Endothelial cell of umbilical vein (primary cell): ENCODE measurements at regions not wholly inside any gene's neighbourhood (a gene's known extent, or its start where the extent isn't known, plus 50 kb on each side); places are given as distances from the start of the nearest gene placed in this dataset.

Experiments
- EZH2 ChIP-seq: IDR thresholded peaks from 2 replicates; pipeline ENCODE4 v1.6.1; 2012; ENCODE audit warnings: borderline replicate concordance, low read depth, mild to moderate bottlenecking, moderate library complexity, low read length, inconsistent platforms; ENCODE audit not compliant: severe bottlenecking
- FOS ChIP-seq: IDR thresholded peaks from 2 replicates; pipeline ENCODE4 v1.6.1; 2011; ENCODE audit warnings: mild to moderate bottlenecking, low read length, moderate library complexity, borderline replicate concordance; ENCODE audit not compliant: insufficient read depth
- MYC ChIP-seq: IDR thresholded peaks from one replicate; pipeline ENCODE4 v1.6.1; 2011; ENCODE audit warnings: mild to moderate bottlenecking, low read depth, low read length
- POLR2A ChIP-seq: IDR thresholded peaks from 2 replicates; pipeline ENCODE4 v1.6.1; 2012; ENCODE audit warnings: low read depth, mild to moderate bottlenecking, control low read depth, low read length
- POLR2AphosphoS5 ChIP-seq: IDR thresholded peaks from 2 replicates; pipeline ENCODE4 v1.6.1; 2012; ENCODE audit warnings: low read depth, mild to moderate bottlenecking, control low read depth, low read length, moderate library complexity; ENCODE audit not compliant: insufficient read depth
- TF ChIP-seq, protein P1 (sequence below), 2 donors: IDR thresholded peaks; 1 replicate in 1 of 2; 2 replicates in 1 of 2; pipeline ENCODE4 v1.5.1; 2011; ENCODE audit warnings: low read length in 2 of 2, mild to moderate bottlenecking in 2 of 2, moderate library complexity in 2 of 2, control low read depth in 1 of 2, inconsistent platforms in 1 of 2, low read depth in 1 of 2; ENCODE audit not compliant: insufficient read depth in 1 of 2; ENCODE audit errors: extremely low read depth in 1 of 2
- TF ChIP-seq, protein P2 (sequence below): IDR thresholded peaks from 2 replicates; pipeline ENCODE4 v1.6.1; 2011; ENCODE audit not compliant: insufficient read depth, insufficient read length

DNA sequence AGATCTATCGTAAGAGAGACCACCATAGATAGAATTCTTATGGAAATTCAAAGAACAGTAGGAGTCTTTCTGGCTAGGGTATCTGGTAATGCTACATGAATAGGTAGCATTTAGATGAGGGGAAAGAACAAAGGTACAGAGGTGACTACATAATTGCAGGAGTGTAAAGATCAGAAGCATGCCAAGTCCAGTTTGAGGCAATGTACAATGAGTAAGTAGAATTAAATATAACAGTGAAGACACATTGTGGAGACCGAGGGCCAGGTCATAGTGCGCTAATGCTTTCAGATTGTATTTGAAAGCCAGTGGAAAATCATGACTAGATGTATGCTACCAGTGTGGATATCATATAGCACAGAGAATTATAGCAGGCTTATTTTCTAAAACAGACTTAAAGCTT is 1611.6 kb upstream of the LRRTM3 start:
- TF ChIP-seq POLR2AphosphoS5 (no peak), MYC (no peak), FOS (no peak), POLR2A (no peak), EZH2 (no peak)
- TF ChIP-seq, protein P1, sequence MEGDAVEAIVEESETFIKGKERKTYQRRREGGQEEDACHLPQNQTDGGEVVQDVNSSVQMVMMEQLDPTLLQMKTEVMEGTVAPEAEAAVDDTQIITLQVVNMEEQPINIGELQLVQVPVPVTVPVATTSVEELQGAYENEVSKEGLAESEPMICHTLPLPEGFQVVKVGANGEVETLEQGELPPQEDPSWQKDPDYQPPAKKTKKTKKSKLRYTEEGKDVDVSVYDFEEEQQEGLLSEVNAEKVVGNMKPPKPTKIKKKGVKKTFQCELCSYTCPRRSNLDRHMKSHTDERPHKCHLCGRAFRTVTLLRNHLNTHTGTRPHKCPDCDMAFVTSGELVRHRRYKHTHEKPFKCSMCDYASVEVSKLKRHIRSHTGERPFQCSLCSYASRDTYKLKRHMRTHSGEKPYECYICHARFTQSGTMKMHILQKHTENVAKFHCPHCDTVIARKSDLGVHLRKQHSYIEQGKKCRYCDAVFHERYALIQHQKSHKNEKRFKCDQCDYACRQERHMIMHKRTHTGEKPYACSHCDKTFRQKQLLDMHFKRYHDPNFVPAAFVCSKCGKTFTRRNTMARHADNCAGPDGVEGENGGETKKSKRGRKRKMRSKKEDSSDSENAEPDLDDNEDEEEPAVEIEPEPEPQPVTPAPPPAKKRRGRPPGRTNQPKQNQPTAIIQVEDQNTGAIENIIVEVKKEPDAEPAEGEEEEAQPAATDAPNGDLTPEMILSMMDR (IDR thresholded peaks at IDR 0.05; ENCODE audit: extremely low read depth in 1 of 2, insufficient read depth in 1 of 2, low read depth in 1 of 2, low read length in 2 of 2) = no peak
- TF ChIP-seq, protein P2, sequence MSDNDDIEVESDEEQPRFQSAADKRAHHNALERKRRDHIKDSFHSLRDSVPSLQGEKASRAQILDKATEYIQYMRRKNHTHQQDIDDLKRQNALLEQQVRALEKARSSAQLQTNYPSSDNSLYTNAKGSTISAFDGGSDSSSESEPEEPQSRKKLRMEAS = no peak
